ENCODE measurements at regions not wholly inside any gene's neighbourhood (a gene's known extent, or its start where the extent isn't known, plus 50 kb on each side); places are given as distances from the start of the nearest gene placed in this dataset.

- TF ChIP-seq CTCF (IDR thresholded peaks at IDR 0.05) (no peak), POLR2A (IDR thresholded peaks at IDR 0.05) (no peak)
Measured at GRCh38 chr6:99838607-99839006, 155.4 kb downstream of the MCHR2 start.

Measured in right lobe of liver (tissue), 4 donors.